ENCODE measurements at regions not wholly inside any gene's neighbourhood (a gene's known extent, or its start where the extent isn't known, plus 50 kb on each side); places are given as distances from the start of the nearest gene placed in this dataset.
"Not testable (repeated sequence)": the region's sequence is repeated elsewhere in the genome, so short reads cannot be mapped to it uniquely, and the experiment has no call there.

DNA sequence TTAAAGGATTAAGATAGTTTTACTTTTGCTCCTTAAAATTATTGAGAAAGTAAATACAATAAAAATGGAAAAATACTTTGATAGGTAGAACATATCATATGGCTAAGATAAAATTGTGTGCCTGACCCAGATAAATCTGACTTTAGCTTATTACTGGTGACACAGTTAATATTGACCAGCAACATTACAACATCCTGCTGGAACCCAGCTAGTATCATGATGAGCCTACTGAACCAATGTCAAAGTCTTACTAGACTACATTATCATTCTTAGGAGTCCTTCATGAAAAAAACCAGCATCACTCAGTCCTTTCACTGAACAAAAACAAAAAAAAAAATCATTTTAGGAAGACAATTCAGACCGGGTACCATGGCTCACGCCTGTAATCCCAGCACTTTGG, 164.8 kb upstream of the CDK1 start:
- DNase-seq, result no peak

DNA sequence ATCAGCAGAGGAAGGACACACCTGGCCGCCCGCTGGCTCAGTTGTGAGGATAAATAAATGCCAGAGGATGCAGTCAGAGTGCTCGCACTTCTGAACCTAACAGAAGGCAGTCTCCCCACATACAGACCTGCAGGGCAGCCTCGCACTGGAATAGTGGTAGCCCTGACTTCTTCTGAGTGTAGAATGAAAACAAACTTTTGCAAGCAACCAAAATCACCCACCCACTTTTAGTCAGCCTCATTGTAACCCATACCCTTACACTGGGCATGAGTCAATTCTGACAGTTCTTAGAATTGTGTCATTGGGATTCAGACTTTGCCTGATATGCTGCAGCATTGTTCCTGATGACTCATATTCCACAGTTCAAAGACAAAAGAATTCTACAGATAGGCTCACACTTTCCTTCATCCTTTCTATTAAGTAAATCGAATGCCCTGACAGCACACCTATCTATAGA, 167.0 kb upstream of the CDK1 start:
- DNase-seq, result no peak

DNA sequence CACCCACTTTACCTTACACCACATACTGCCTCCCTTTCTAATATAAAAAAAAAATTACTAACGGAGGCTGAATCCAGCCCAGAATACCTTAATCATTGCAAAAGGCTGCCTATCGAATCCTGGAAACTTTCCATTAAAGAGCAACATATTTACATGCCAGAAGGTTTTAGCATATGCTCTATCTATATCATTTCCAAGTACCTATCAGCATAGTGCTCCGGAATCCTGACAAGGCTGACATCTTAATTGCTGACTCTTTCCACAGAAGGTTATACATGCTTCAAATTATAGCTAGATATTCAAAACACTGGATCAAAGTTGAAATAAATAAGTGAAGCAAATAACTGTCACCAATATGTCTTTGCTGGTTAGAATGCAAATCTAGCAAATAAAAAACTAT, 170.9 kb upstream of the CDK1 start:
- DNase-seq, result no peak

- peak; percentile 48 for DNase-seq
These were observed 171.8 kb upstream of the CDK1 start for GRCh38 chr10:60606343-60607080.

- DNase-seq, result no peak
These were observed 172.8 kb upstream of the CDK1 start for GRCh38 chr10:60605476-60605875.

GRCh38 chr10:60604342-60604741, 173.9 kb upstream of the CDK1 start:
- no peak for DNase-seq

- no peak for DNase-seq
These were observed 180.8 kb upstream of the CDK1 start for GRCh38 chr10:60597513-60597912.

- DNase-seq, result no peak
These were observed 182.4 kb upstream of the CDK1 start for GRCh38 chr10:60595852-60596251.

- DNase-seq, result no peak
These were observed 183.7 kb upstream of the CDK1 start for GRCh38 chr10:60594476-60595051.

GRCh38 chr10:60591119-60591518, 187.2 kb upstream of the CDK1 start:
- DNase-seq, result no peak

DNA sequence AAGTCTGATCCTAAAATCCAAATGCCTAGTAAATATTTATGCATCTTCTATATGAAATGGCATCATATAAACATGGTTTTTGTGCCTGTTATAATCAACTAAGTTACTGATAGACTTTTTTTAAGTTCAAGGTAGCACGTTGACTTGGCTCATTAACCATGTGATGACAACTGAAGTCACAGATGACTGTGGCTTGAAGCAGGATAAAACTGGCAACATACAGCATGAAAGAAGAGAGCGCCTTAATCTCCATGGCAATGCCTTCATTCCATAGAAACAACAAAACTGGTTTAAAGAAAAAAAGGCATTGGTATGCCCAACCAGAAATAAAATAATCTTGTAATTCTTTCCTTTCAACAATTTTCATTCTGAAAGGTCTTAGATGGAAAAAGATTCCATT, 188.9 kb upstream of the CDK1 start:
- DNase-seq, result no peak

- not testable (repeated sequence) for DNase-seq
These were observed 192.1 kb upstream of the ANK3 start for GRCh38 chr10:60581782-60582181.

DNA sequence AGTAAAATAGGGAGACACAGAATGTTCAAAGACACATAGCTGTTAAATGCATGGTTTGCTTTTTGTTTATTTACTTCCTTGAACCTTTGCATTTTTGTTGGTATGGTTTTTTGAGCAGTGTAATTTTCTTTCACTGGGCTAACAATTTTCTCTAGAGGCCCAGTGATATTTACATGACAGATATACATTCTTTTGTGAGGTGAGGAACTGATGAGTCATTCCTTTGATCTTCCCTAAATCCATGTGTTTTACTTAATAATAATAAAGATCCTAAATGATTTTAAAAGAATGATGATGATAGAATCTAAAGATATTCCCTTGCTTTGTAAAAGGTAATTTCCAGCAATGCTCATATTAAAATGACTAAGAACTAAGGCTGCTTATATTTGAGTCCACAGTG, 188.5 kb upstream of the ANK3 start:
- no peak for DNase-seq

DNA sequence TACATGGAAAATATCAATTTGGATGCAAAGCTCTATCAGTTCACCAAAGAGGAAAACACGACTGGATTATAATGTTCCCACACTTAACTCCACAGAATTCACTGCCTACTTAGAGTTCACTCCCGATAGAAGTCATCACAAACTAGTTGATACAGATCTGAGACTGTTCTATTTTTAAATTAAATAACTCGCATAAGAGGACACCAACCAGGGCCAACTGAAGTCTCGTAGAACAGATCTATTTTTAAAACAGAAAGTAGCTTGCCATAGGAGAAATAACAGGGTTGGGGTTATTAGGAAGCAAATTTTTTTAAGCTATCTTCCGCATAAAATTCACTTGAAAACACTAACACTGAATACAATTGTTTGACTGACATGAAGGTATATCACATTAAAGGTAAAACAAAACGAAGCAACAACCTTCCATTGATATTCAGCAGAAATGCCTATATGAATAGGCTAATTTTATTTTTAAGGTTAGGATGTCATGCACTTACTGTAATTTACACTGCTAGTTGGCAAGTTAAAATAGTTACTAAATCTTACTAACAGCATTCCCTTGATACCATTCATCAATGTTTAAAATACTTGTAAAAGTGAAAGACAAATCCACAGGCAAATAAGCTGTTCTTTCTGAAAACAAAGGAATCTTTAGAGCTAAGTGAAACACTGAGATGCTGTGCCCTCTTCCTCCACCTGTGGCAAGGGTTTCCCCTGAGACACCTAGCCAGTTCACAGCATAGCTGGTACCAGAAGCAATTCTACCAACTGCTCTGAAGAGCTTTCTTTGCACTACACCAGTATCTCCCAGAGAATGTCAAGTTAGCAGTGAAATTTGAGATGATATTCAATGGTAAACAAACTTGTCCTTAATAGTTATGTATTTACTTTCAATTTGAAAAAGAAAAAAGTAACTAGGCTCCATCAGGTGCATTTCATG, 186.7 kb upstream of the ANK3 start:
- DNase-seq, result no peak

- DNase-seq, result no peak
These were observed 185.4 kb upstream of the ANK3 start for GRCh38 chr10:60575105-60575504.

DNA sequence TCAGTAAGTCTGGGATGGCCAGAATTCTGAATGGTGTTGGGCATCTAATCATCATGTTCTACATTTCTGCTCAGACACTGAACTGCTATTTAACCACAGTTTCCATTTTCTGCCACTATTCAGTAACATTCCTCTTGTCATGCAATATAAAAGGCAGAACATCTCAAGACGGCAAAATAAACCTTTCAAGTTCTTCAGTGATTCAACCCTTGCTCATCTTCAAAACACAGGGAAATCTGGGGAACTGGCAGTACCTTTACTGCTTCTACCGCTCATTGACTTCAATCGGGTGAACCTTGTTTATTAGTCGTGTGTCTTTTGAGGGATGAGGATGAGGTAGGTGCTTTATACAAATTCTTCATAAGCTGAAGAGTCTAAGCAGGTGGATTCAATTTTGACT, 184.7 kb upstream of the ANK3 start:
- DNase-seq, result no peak

GRCh38 chr10:60573336-60573735, 183.7 kb upstream of the ANK3 start:
- no peak for DNase-seq

GRCh38 chr10:60572511-60573194, 183.0 kb upstream of the ANK3 start:
- no peak for DNase-seq

- no peak for DNase-seq
These were observed 181.2 kb upstream of the ANK3 start for GRCh38 chr10:60570896-60571295.

GRCh38 chr10:60570272-60570865, 180.7 kb upstream of the ANK3 start:
- no peak for DNase-seq

- DNase-seq, result no peak
These were observed 180.0 kb upstream of the ANK3 start for GRCh38 chr10:60569681-60570080.

DNA sequence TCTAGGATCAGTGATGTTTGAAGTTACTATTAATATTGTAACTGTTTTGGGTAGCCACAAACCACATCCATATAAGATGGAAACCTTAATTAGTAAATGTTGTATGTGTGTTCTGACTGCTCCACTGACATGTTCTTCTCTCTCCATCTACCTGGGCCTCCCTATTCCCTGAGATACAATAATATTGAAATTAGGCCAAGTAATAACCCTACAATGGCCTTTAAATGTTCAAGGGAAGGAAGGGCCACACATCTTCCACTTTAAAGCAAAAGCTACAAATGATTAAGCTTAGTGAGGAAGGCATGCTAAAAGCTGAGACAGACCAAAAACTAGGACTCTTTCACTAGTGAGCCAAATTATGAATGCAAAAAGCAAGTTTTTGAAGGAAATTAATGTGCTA, 176.4 kb upstream of the ANK3 start:
- no peak for DNase-seq

DNA sequence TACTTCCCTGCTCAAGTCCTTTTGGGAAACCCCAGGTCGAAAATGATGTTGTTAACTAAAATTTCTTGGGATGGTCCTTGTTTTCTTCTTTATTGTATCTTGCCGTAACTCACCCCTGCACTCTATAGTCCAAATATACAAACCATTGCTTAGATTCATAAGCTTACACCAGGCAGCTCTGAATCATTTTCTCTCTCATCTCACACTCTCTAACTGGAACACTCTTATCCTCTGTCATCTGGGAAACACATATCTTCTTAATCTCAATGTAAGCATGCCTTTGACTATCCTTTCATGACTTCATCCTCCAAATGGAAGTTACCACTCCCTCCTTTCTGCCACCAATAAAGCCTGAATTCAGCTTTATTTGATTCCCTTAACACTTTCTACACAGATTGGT, 175.8 kb upstream of the ANK3 start:
- DNase-seq, result no peak

All from hematopoietic multipotent progenitor cell treated with erythropoietin and hydrocortisone succinate and interleukin-3 and kit ligand, for 8 days (in vitro differentiated cells).